Osteoblast (primary cell): ENCODE measurements at regions not wholly inside any gene's neighbourhood (a gene's known extent, or its start where the extent isn't known, plus 50 kb on each side); places are given as distances from the start of the nearest gene placed in this dataset.
"Not testable (repeated sequence)": the region's sequence is repeated elsewhere in the genome, so short reads cannot be mapped to it uniquely, and the experiment has no call there.

Experiments
- DNase-seq: peaks from one replicate; pipeline ENCODE4 v3.0.0; 2011; ENCODE audit warnings: low spot score, mixed read lengths; ENCODE audit not compliant: insufficient read length; ENCODE audit errors: missing footprints
- H2AFZ ChIP-seq: 2 replicates; pipeline ENCODE4 v1.6.0; 2011; ENCODE audit warnings: mild to moderate bottlenecking, low read length
- H3K27ac ChIP-seq: 2 replicates; pipeline ENCODE4 v1.5.1; 2011; ENCODE audit warnings: mild to moderate bottlenecking, low read depth, low read length, moderate library complexity
- H3K27me3 ChIP-seq: 2 replicates; pipeline ENCODE4 v1.6.0; 2012; ENCODE audit warnings: mild to moderate bottlenecking, control low read depth, inconsistent platforms, low read length, moderate library complexity; ENCODE audit not compliant: insufficient read depth
- H3K36me3 ChIP-seq: 2 replicates; pipeline ENCODE4 v1.5.1; 2011; ENCODE audit warnings: mild to moderate bottlenecking, low read length, control low read depth, moderate library complexity; ENCODE audit not compliant: insufficient read depth
- H3K4me1 ChIP-seq: 2 replicates; pipeline ENCODE4 v1.5.1; 2011; ENCODE audit warnings: mild to moderate bottlenecking, low read length, control low read depth, moderate library complexity; ENCODE audit not compliant: insufficient read depth
- H3K4me2 ChIP-seq: 2 replicates; pipeline ENCODE4 v1.6.0; 2011; ENCODE audit warnings: mild to moderate bottlenecking, low read length; ENCODE audit not compliant: insufficient read depth
- H3K4me3 ChIP-seq: fragments of 200-600 bp; sonication (generic); 3 replicates; pipeline ENCODE4 v1.5.1; 2012; ENCODE audit warnings: mild to moderate bottlenecking, low read length, inconsistent platforms; ENCODE audit not compliant: insufficient read depth
- H3K79me2 ChIP-seq: 2 replicates; pipeline ENCODE4 v1.6.0; 2012; ENCODE audit warnings: mild to moderate bottlenecking, low read length, control low read depth, inconsistent platforms; ENCODE audit not compliant: insufficient read depth
- H3K9me3 ChIP-seq: 2 replicates; pipeline ENCODE4 v1.5.1; 2011; ENCODE audit warnings: low read depth, low read length, control low read depth
- H4K20me1 ChIP-seq: 2 replicates; pipeline ENCODE4 v1.6.0; 2012; ENCODE audit warnings: mild to moderate bottlenecking, low read length, control low read depth; ENCODE audit not compliant: insufficient read depth
- TF ChIP-seq, protein P1 (sequence below): IDR thresholded peaks from 2 replicates; pipeline ENCODE4 v1.5.1; 2011; ENCODE audit warnings: mild to moderate bottlenecking, low read depth, low read length, moderate library complexity; ENCODE audit errors: extremely low read depth

DNA sequence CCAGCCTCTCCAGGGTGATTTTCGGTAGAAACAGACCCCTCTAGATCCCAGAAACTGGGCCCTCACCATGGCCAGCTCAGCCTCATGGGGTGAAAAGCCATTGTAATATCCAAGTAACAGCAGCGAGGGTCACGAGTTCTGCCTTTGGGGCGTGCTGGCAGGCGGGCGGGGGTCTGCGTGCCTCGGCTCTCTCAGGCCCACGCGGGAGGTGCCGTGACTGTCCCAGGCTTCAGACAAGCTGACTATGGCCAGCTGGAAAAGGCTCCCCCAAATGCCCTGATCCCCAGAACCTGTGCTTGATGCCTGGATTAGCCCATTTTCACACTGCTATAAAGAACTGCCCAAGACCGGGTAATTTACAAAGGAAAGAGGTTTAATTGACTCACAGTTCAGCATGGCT is 160.2 kb downstream of the LAT start:
- H3K4me3 ChIP-seq, H3K27ac ChIP-seq, H3K9me3 ChIP-seq, H4K20me1 ChIP-seq, H3K4me1 ChIP-seq, DNase-seq, H3K36me3 ChIP-seq, H2AFZ ChIP-seq, H3K27me3 ChIP-seq, H3K4me2 ChIP-seq, H3K79me2 ChIP-seq: not testable (repeated sequence)

- not testable (repeated sequence) for H3K4me1 ChIP-seq, H3K36me3 ChIP-seq, H3K79me2 ChIP-seq, H3K27me3 ChIP-seq, H3K4me3 ChIP-seq, H3K27ac ChIP-seq, H3K9me3 ChIP-seq, H2AFZ ChIP-seq, H3K4me2 ChIP-seq, DNase-seq, H4K20me1 ChIP-seq
Observed at GRCh38 chr16:29144669-29145062, 159.8 kb downstream of the LAT start.

DNA sequence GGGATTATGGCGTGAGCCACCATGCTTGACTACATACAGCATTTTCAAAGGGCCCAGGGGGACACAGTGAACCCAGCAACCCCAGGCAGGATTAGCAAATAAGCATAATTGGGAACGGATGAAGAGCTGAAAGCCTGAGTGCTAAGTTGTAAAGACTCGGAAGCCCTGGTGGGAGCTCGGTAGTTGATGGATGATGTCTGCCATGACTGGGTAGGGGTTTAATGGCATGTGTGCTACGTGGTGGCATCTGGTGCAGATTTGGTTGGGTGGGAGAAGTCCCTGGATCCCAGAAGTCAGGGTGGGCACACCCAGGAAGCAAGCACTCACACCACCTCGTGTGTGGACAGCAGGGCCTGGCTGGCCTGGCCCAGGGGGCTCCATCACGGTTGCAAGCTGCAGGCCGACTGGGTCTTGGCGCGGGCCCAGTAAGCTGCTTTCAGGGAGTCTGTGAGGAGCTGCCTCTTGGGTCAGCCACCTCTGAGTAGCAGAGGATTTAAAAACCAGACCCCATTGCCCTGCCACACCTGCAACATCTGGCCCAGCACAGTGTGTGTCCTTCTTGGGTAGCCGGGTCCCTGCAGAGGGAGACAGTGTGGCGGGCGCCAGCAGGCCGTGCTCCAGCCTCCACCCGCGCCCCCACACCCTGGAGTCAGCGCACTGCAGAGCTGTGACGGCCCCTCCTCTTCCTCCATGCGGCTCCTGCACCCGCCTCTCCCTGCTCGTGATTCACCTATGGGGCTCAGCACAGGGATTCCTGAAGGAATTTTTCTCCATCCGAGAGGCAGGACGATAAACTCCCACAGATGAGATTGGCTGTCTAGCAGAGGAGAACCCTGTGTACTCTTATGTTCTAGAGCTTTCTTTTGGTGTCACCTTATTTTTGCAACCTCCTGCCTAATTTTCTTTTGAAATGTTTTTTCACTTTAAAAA is 159.2 kb downstream of the LAT start:
- not testable (repeated sequence) for H2AFZ ChIP-seq, H3K4me3 ChIP-seq, H3K9me3 ChIP-seq, H3K36me3 ChIP-seq, H3K27me3 ChIP-seq, H3K27ac ChIP-seq, H3K4me2 ChIP-seq, H3K4me1 ChIP-seq, H3K79me2 ChIP-seq, DNase-seq, H4K20me1 ChIP-seq

DNA sequence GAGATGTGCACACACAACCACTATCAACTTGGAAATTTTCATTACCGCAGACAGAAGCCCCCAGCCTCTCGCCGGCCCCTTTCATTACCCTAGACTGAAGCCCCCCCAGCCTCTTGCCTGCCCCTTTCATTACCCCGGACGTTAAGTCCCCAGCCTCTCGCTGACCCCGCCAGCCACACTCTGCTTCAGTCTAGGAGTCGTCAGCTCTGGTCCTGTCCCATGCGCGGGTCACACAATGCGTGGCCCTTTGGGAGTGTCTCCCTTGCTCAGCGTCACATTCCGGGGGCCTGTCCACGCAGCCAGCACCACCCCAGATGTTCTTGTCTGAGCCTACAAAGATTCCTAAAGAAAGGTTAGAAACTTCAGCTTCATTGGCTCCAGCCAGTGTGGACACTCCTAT is 157.7 kb downstream of the LAT start:
- H2AFZ ChIP-seq, H3K79me2 ChIP-seq: not testable (repeated sequence)

GRCh38 chr16:29141586-29142324 is 156.9 kb downstream of the LAT start:
- no peaks in the 10 kb centered on the region for H3K79me2 ChIP-seq
- H3K9me3 ChIP-seq: no peaks in the 10 kb centered on the region
- H4K20me1 ChIP-seq: no peaks in the 10 kb centered on the region
- peaks cover 4% of the 10 kb centered on the region for H3K27me3 ChIP-seq
- no peaks in the 10 kb centered on the region for H3K36me3 ChIP-seq
- no peaks in the 10 kb centered on the region for H3K4me1 ChIP-seq
- H3K4me2 ChIP-seq: no peak overlapping the region
- no peak for DNase-seq
- H2AFZ ChIP-seq: no peak overlapping the region
- no peak overlapping the region for H3K4me3 ChIP-seq
- TF ChIP-seq, protein P1, sequence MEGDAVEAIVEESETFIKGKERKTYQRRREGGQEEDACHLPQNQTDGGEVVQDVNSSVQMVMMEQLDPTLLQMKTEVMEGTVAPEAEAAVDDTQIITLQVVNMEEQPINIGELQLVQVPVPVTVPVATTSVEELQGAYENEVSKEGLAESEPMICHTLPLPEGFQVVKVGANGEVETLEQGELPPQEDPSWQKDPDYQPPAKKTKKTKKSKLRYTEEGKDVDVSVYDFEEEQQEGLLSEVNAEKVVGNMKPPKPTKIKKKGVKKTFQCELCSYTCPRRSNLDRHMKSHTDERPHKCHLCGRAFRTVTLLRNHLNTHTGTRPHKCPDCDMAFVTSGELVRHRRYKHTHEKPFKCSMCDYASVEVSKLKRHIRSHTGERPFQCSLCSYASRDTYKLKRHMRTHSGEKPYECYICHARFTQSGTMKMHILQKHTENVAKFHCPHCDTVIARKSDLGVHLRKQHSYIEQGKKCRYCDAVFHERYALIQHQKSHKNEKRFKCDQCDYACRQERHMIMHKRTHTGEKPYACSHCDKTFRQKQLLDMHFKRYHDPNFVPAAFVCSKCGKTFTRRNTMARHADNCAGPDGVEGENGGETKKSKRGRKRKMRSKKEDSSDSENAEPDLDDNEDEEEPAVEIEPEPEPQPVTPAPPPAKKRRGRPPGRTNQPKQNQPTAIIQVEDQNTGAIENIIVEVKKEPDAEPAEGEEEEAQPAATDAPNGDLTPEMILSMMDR: no peak
- no peak overlapping the region for H3K27ac ChIP-seq

More for the DNA sequence above, 157.7 kb downstream of the LAT start:
- H3K27me3 ChIP-seq, H3K9me3 ChIP-seq, H3K4me3 ChIP-seq, H3K4me1 ChIP-seq, H3K4me2 ChIP-seq, H3K36me3 ChIP-seq, DNase-seq, H3K27ac ChIP-seq, H4K20me1 ChIP-seq: not testable (repeated sequence)

DNA sequence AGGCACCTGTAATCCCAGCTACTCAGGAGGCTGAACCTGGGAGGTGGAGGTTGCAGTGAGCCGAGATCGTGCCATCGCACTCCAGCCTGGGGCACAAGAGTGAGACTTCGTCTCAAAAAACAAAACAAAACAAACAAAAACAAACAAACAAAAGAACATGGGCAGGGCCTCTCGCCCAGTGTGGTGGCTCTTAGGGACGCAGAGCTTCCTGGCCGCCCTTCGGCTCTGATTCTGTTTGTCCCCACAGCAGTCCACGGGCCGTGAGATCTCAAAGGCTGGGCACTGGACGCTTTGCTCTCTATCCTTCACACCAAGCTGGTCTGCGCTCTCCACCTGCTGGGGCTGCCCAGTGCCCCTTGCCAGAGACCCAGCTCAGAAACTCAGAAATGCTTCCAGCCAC is 156.3 kb downstream of the LAT start:
- H3K36me3 ChIP-seq, H3K27ac ChIP-seq, H3K4me2 ChIP-seq, H3K27me3 ChIP-seq, H3K4me1 ChIP-seq, H2AFZ ChIP-seq, H3K9me3 ChIP-seq, H3K4me3 ChIP-seq, H3K79me2 ChIP-seq, H4K20me1 ChIP-seq, DNase-seq: not testable (repeated sequence)

- H3K27ac ChIP-seq, H3K36me3 ChIP-seq, H3K79me2 ChIP-seq, H3K4me1 ChIP-seq, H4K20me1 ChIP-seq, H3K4me2 ChIP-seq, DNase-seq, H3K4me3 ChIP-seq, H3K9me3 ChIP-seq, H3K27me3 ChIP-seq, H2AFZ ChIP-seq: not testable (repeated sequence)
Observed at GRCh38 chr16:29139901-29140855, 155.3 kb downstream of the LAT start.
